ENCODE measurements at regions not wholly inside any gene's neighbourhood (a gene's known extent, or its start where the extent isn't known, plus 50 kb on each side); places are given as distances from the start of the nearest gene placed in this dataset.

GRCh38 chr2:177318613-177319012 lies 54.1 kb upstream of the NFE2L2 start:
- peaks cover 11 to 72% (median 27%) of the 10 kb centered on the region in 3 donors for H3K4me1 ChIP-seq
- TF ChIP-seq POLR2A (IDR thresholded peaks at IDR 0.05) = no peak
- no peak for TF ChIP-seq CTCF (IDR thresholded peaks at IDR 0.05)
- H3K36me3 ChIP-seq = peaks cover 0 to 6% (median 0%) of the 10 kb centered on the region in 3 donors
- 50 to 71% methylated on average over 1 of the region's 1 CpG for WGBS, 2 donors
- H3K9me3 ChIP-seq = no peaks in the 10 kb centered on the region
- H3K27ac ChIP-seq = peak overlapping the region in 3 of 4 donors; percentile 50 to 91 (median 89)
- no peak for DNase-seq
- H3K27me3 ChIP-seq = no peaks in the 10 kb centered on the region
- intact Hi-C loops (cut with DNase I) = no loop called here
- H3K4me3 ChIP-seq = no peak overlapping the region

- intact Hi-C loops (cut with DNase I) = no loop called here
- Histone ChIP-seq H3K4me1 (peaks cover 17 to 73% (median 28%) of the 10 kb centered on the region in 3 donors), H3K9me3 (no peaks in the 10 kb centered on the region), H3K27me3 (no peaks in the 10 kb centered on the region), H3K4me3 (no peak overlapping the region), H3K27ac (no peak overlapping the region), H3K36me3 (peaks cover 0 to 6% (median 0%) of the 10 kb centered on the region in 3 donors)
- TF ChIP-seq CTCF (IDR thresholded peaks at IDR 0.05) (no peak), POLR2A (IDR thresholded peaks at IDR 0.05) (no peak)
- no peak for DNase-seq
- 80 to 82% methylated on average over 2 of the region's 2 CpGs for WGBS, 2 donors
Measured at GRCh38 chr2:177320596-177320995, 56.1 kb upstream of the NFE2L2 start.

GRCh38 chr2:177322801-177323261 lies 58.3 kb upstream of the NFE2L2 start:
- Histone ChIP-seq H3K36me3 (peaks cover 0 to 6% (median 0%) of the 10 kb centered on the region in 3 donors), H3K27ac (peak overlapping the region; percentile 18 to 77 (median 65)), H3K9me3 (no peaks in the 10 kb centered on the region), H3K4me1 (peaks cover 20 to 69% (median 21%) of the 10 kb centered on the region in 3 donors), H3K27me3 (no peaks in the 10 kb centered on the region), H3K4me3 (no peak overlapping the region)
- WGBS, 2 donors = 38 to 45% methylated on average over 5 of the region's 5 CpGs
- TF ChIP-seq CTCF (IDR thresholded peaks at IDR 0.05) (peak in 2 of 6 experiments; percentile 6 to 40), POLR2A (IDR thresholded peaks at IDR 0.05) (no peak)
- intact Hi-C loops (cut with DNase I) = no loop called here
- DNase-seq = no peak

- H3K36me3 ChIP-seq = peaks cover 0 to 6% (median 0%) of the 10 kb centered on the region in 3 donors
- peaks cover 20 to 59% (median 21%) of the 10 kb centered on the region in 3 donors for H3K4me1 ChIP-seq
- intact Hi-C loops (cut with DNase I) = loop anchor here (5.0 kb wide), 1 partner anchor 62 kb away; the partner anchor contains the start of gene NFE2L2
- TF ChIP-seq POLR2A (IDR thresholded peaks at IDR 0.05) = no peak
- no peak for TF ChIP-seq CTCF (IDR thresholded peaks at IDR 0.05)
- peak overlapping the region; percentile 1 to 64 (median 56) for H3K27ac ChIP-seq
- no peak for DNase-seq
- no peaks in the 10 kb centered on the region for H3K9me3 ChIP-seq
- no peaks in the 10 kb centered on the region for H3K27me3 ChIP-seq
- 59 to 62% methylated on average over 3 of the region's 3 CpGs for WGBS, 2 donors
- no peak overlapping the region for H3K4me3 ChIP-seq
Measured at GRCh38 chr2:177324797-177325196, 60.3 kb upstream of the NFE2L2 start.

GRCh38 chr2:177325554-177325953 lies 61.0 kb upstream of the NFE2L2 start:
- Histone ChIP-seq H3K4me1 (peaks cover 20 to 62% (median 21%) of the 10 kb centered on the region in 3 donors), H3K36me3 (peaks cover 0 to 6% (median 0%) of the 10 kb centered on the region in 3 donors), H3K27me3 (no peaks in the 10 kb centered on the region), H3K27ac (peak overlapping the region; percentile 1 to 64 (median 56)), H3K9me3 (no peaks in the 10 kb centered on the region), H3K4me3 (no peak overlapping the region)
- no peak for DNase-seq
- TF ChIP-seq POLR2A (IDR thresholded peaks at IDR 0.05) = no peak
- TF ChIP-seq CTCF (IDR thresholded peaks at IDR 0.05) = no peak
- intact Hi-C loops (cut with DNase I) = loop anchor here (5.0 kb wide), 1 partner anchor 63 kb away; the partner anchor contains the start of gene NFE2L2
- 36 to 50% methylated on average over 1 of the region's 1 CpG for WGBS, 2 donors
